H9 (cell line): ENCODE measurements at regions not wholly inside any gene's neighbourhood (a gene's known extent, or its start where the extent isn't known, plus 50 kb on each side); places are given as distances from the start of the nearest gene placed in this dataset.
A peak's percentile ranks its signal among the peaks of the same experiment; 100 is the strongest.

Source experiments
- DNase-seq: peaks from one replicate; pipeline ENCODE4 v3.0.0-alpha.2; 2017
- H2AFZ ChIP-seq: one replicate; pipeline ENCODE4 v1.6.1; 2013; ENCODE audit warnings: mild to moderate bottlenecking, low read length, control low read depth, moderate library complexity
- H2AK5ac ChIP-seq: 2 replicates; pipeline ENCODE4 v1.6.1; 2013; ENCODE audit warnings: low read length, control low read depth, mixed read lengths; ENCODE audit not compliant: insufficient read length
- H2BK120ac ChIP-seq: one replicate; pipeline ENCODE4 v1.6.1; 2013; ENCODE audit warnings: low read depth, mild to moderate bottlenecking, low read length, control low read depth, inconsistent platforms; ENCODE audit not compliant: poor library complexity, severe bottlenecking
- H2BK12ac ChIP-seq: 2 replicates; pipeline ENCODE4 v1.6.1; 2013; ENCODE audit warnings: low read length, control low read depth, mixed read lengths, low read depth; ENCODE audit not compliant: insufficient read length
- H2BK15ac ChIP-seq: 2 replicates; pipeline ENCODE4 v1.6.1; 2013; ENCODE audit warnings: low read depth, low read length, control low read depth
- H2BK20ac ChIP-seq: one replicate; pipeline ENCODE4 v1.6.1; 2013; ENCODE audit warnings: low read depth, mild to moderate bottlenecking, low read length, control low read depth, inconsistent platforms; ENCODE audit not compliant: poor library complexity, severe bottlenecking
- H2BK5ac ChIP-seq: 2 replicates; pipeline ENCODE4 v1.6.1; 2013; ENCODE audit warnings: low read length, control low read depth, mixed read lengths; ENCODE audit not compliant: insufficient read length
- H3K14ac ChIP-seq: 2 replicates; pipeline ENCODE4 v1.6.1; 2013; ENCODE audit warnings: low read length, control low read depth; ENCODE audit not compliant: insufficient read depth
- H3K18ac ChIP-seq: 2 replicates; pipeline ENCODE4 v1.6.1; 2013; ENCODE audit warnings: low read depth, mild to moderate bottlenecking, mixed read lengths, low read length, control low read depth; ENCODE audit not compliant: insufficient read length
- H3K23ac ChIP-seq: 2 replicates; pipeline ENCODE4 v1.6.1; 2013; ENCODE audit warnings: low read length, control low read depth, mixed read lengths, low read depth; ENCODE audit not compliant: insufficient read length
- H3K23me2 ChIP-seq: 2 replicates; pipeline ENCODE4 v1.6.1; 2013; ENCODE audit warnings: low read depth, mild to moderate bottlenecking, mixed read lengths, low read length, control low read depth; ENCODE audit not compliant: insufficient read length, poor library complexity, severe bottlenecking
- H3K27ac ChIP-seq: 2 replicates; pipeline ENCODE4 v1.5.1; 2013; ENCODE audit warnings: low read length, control low read depth, mixed read lengths, low read depth; ENCODE audit not compliant: insufficient read length
- H3K27me3 ChIP-seq: 2 replicates; pipeline ENCODE4 v1.6.1; 2013; ENCODE audit warnings: low read length, control low read depth, inconsistent platforms; ENCODE audit not compliant: insufficient read depth
- H3K4ac ChIP-seq: 2 replicates; pipeline ENCODE4 v1.6.1; 2013; ENCODE audit warnings: low read depth, mild to moderate bottlenecking, control low read depth, inconsistent platforms, low read length, moderate library complexity
- H3K4me1 ChIP-seq: 2 replicates; pipeline ENCODE4 v1.6.1; 2013; ENCODE audit warnings: low read length, control low read depth, inconsistent platforms; ENCODE audit not compliant: insufficient read depth
- H3K4me2 ChIP-seq: 2 replicates; pipeline ENCODE4 v1.6.1; 2013; ENCODE audit warnings: low read length, control low read depth, mixed read lengths; ENCODE audit not compliant: insufficient read length, insufficient read depth
- H3K56ac ChIP-seq: 2 replicates; pipeline ENCODE4 v1.6.1; 2013; ENCODE audit warnings: low read depth, mild to moderate bottlenecking, mixed read lengths, low read length, control low read depth; ENCODE audit not compliant: insufficient read length
- H3K79me1 ChIP-seq: 2 replicates; pipeline ENCODE4 v1.6.1; 2013; ENCODE audit warnings: low read depth, mild to moderate bottlenecking, moderate library complexity, low read length, control low read depth, inconsistent platforms; ENCODE audit not compliant: insufficient read depth, poor library complexity, severe bottlenecking
- H3K79me2 ChIP-seq: 2 replicates; pipeline ENCODE4 v1.6.1; 2013; ENCODE audit warnings: low read length, control low read depth, inconsistent platforms; ENCODE audit not compliant: insufficient read depth
- H3K9ac ChIP-seq: 2 replicates; pipeline ENCODE4 v1.6.1; 2013; ENCODE audit warnings: low read length, control low read depth, mixed read lengths; ENCODE audit not compliant: insufficient read length; ENCODE audit errors: extremely low read depth
- H3K9me3 ChIP-seq: one replicate; pipeline ENCODE4 v1.6.1; 2013; ENCODE audit warnings: low read depth, low read length, inconsistent platforms; ENCODE audit not compliant: control insufficient read depth
- H3T11ph ChIP-seq: one replicate; pipeline ENCODE4 v1.6.1; 2013; ENCODE audit warnings: mild to moderate bottlenecking, low read length, control low read depth, inconsistent platforms
- H4K20me1 ChIP-seq: one replicate; pipeline ENCODE4 v1.6.1; 2013; ENCODE audit not compliant: control insufficient read depth, insufficient read length, insufficient read depth
- H4K5ac ChIP-seq: 2 replicates; pipeline ENCODE4 v1.6.1; 2013; ENCODE audit warnings: low read depth, mild to moderate bottlenecking, mixed read lengths, low read length, control low read depth; ENCODE audit not compliant: insufficient read length
- H4K8ac ChIP-seq: replicated peaks from 2 replicates; pipeline ENCODE4 v1.6.1; 2013; ENCODE audit warnings: low read length, control low read depth, mixed read lengths, low read depth; ENCODE audit not compliant: insufficient read length
- H4K91ac ChIP-seq: 2 replicates; pipeline ENCODE4 v1.6.1; 2013; ENCODE audit warnings: low read depth, mild to moderate bottlenecking, moderate library complexity, mixed read lengths, low read length, control low read depth; ENCODE audit not compliant: insufficient read length
- H3K27ac Mint-ChIP-seq, 3 experiments: 2 replicates in 2 of 3; 3 replicates in 1 of 3; pipeline ENCODE4 v1.8.0; 2020 to 2021; ENCODE audit warnings: mixed read lengths in 3 of 3, mild to moderate bottlenecking in 1 of 3, moderate library complexity in 1 of 3
- H3K27me3 Mint-ChIP-seq: 2 replicates; pipeline ENCODE4 v1.8.0; 2021; ENCODE audit warnings: low read depth, mild to moderate bottlenecking, moderate library complexity, mixed read lengths
- H3K36me3 Mint-ChIP-seq, 3 experiments: 2 replicates in 2 of 3; 3 replicates in 1 of 3; pipeline ENCODE4 v1.8.0; 2020 to 2021; ENCODE audit warnings: low read depth in 3 of 3, mixed read lengths in 3 of 3; ENCODE audit not compliant: insufficient read depth in 1 of 3
- H3K4me1 Mint-ChIP-seq, 2 experiments: 2 replicates each; pipeline ENCODE4 v1.8.0; 2020; ENCODE audit warnings: mixed read lengths in 2 of 2
- H3K4me3 Mint-ChIP-seq, 2 experiments: 2 replicates in 1 of 2; 3 replicates in 1 of 2; pipeline ENCODE4 v1.8.0; 2020 to 2021; ENCODE audit warnings: mild to moderate bottlenecking in 2 of 2, mixed read lengths in 2 of 2, moderate library complexity in 1 of 2
- H3K9me3 Mint-ChIP-seq, 2 experiments: 2 replicates in 1 of 2; 3 replicates in 1 of 2; pipeline ENCODE4 v1.8.0; 2020; ENCODE audit warnings: mild to moderate bottlenecking in 2 of 2, mixed read lengths in 2 of 2, moderate library complexity in 1 of 2
- CTCF ChIP-seq: fragments of 200-600 bp; sonication (generic); conservative IDR thresholded peaks from 3 replicates; pipeline ENCODE4 v1.8.0; 2021; ENCODE audit warnings: antibody characterized with exemption, mild to moderate bottlenecking
- WGBS: extraction: QIAGEN DNeasy Blood & Tissue Kit; methylation state at CpG from one replicate; pipeline ENCODE4 v1.1.7; 2013; ENCODE audit warnings: missing lambda C conversion rate, low lambda C conversion rate, mixed read lengths; ENCODE audit not compliant: insufficient read length; ENCODE audit errors: extremely low coverage; 5-methylcytosine and 5-hydroxymethylcytosine counted together

DNA sequence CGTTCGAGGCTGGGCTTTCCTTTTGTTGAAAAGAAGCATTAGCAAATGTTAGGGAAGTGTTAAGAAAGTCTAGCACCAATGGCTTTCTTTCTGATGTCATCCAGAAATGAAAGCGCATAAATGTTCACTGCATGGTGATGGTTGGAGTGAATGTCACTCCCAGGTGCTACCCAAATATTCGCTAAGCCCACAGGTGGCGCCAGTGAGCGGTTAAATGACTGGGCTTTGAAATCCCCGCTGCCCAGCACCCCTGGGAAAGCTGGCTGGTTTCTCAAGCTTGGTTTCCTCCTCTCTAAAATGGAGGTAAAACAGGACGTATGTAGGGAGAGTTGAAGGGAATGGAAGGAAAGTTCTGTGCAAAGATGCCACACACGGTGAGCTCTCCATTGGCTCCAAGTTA is 104.4 kb downstream of the IRX5 start:
- Histone ChIP-seq H2AFZ (no peak overlapping the region), H2BK20ac (no peak overlapping the region), H3K14ac (no peak overlapping the region), H3K9ac (no peak overlapping the region), H3K23ac (no peak overlapping the region), H3T11ph (no peak overlapping the region), H3K79me1 (no peaks in the 10 kb centered on the region), H3K27ac (no peak overlapping the region), H4K20me1 (no peaks in the 10 kb centered on the region), H3K27me3 (no peaks in the 10 kb centered on the region), H4K91ac (no peak overlapping the region), H4K8ac (no peak overlapping the region), H2BK120ac (no peak overlapping the region), H3K18ac (no peak overlapping the region), H3K4me2 (no peak overlapping the region), H2BK5ac (no peak overlapping the region), H3K23me2 (no peaks in the 10 kb centered on the region), H3K56ac (no peak overlapping the region), H4K5ac (no peak overlapping the region), H3K79me2 (no peaks in the 10 kb centered on the region), H2BK15ac (no peak overlapping the region), H3K4ac (no peak overlapping the region), H3K9me3 (no peaks in the 10 kb centered on the region), H2AK5ac (no peak overlapping the region), H2BK12ac (no peak overlapping the region), H3K4me1 (no peaks in the 10 kb centered on the region)
- H3K4me3 Mint-ChIP-seq: no peak overlapping the region
- peaks cover 15% of the 10 kb centered on the region for H3K27me3 Mint-ChIP-seq
- H3K4me1 Mint-ChIP-seq: peaks cover 2 to 3% of the 10 kb centered on the region in 2 experiments; a peak in 3 of 4 replicates
- no peaks in the 10 kb centered on the region for H3K36me3 Mint-ChIP-seq
- H3K27ac Mint-ChIP-seq: no peak overlapping the region
- peak; percentile 85 for TF ChIP-seq CTCF
- no CpG with 5 or more reads among the region's 9 CpGs for WGBS
- H3K9me3 Mint-ChIP-seq: no peaks in the 10 kb centered on the region
- peak; percentile 66 for DNase-seq
